ENCODE measurements at regions not wholly inside any gene's neighbourhood (a gene's known extent, or its start where the extent isn't known, plus 50 kb on each side); places are given as distances from the start of the nearest gene placed in this dataset.

- H3K9ac ChIP-seq (ENCODE audit: low read length): no peak overlapping the region
- H3K36me3 ChIP-seq (ENCODE audit: insufficient read depth, low read length): no peaks in the 10 kb centered on the region
- H3K9me2 ChIP-seq (ENCODE audit: insufficient read depth, low read length): no peaks in the 10 kb centered on the region
- no peaks in the 10 kb centered on the region for H4K20me1 ChIP-seq (ENCODE audit: insufficient read depth)
- no peak overlapping the region for H2AFZ ChIP-seq (ENCODE audit: low read depth, low read length)
- H3K4me2 ChIP-seq (ENCODE audit: low read length): no peak overlapping the region
- H3K27ac ChIP-seq (ENCODE audit: low read length): no peak overlapping the region
- no peaks in the 10 kb centered on the region for H3K9me3 ChIP-seq (ENCODE audit: low read length)
- H3K27me3 ChIP-seq (ENCODE audit: insufficient read depth, low read depth, low read length): no peaks in the 10 kb centered on the region
- TF ChIP-seq CTCF (IDR thresholded peaks at IDR 0.05; ENCODE audit: poor library complexity, severe bottlenecking): no peak
- H3F3A ChIP-seq (ENCODE audit: insufficient read depth, low read length, poor library complexity, severe bottlenecking): no peaks in the 10 kb centered on the region
- H3K4me3 ChIP-seq (ENCODE audit: low read length): no peak overlapping the region
- H3K79me2 ChIP-seq (replicated peaks; ENCODE audit: insufficient read depth, low read length): no peaks in the 10 kb centered on the region
Observed at GRCh38 chr6:74551896-74552295, 654.0 kb downstream of the COL12A1 start.

GRCh38 chr6:74550821-74551220 is 655.0 kb downstream of the COL12A1 start:
- no peak overlapping the region for H2AFZ ChIP-seq (ENCODE audit: low read depth, low read length)
- no peaks in the 10 kb centered on the region for H3K9me2 ChIP-seq (ENCODE audit: insufficient read depth, low read length)
- no peaks in the 10 kb centered on the region for H3K27me3 ChIP-seq (ENCODE audit: insufficient read depth, low read depth, low read length)
- H3K9me3 ChIP-seq (ENCODE audit: low read length): no peaks in the 10 kb centered on the region
- H3K27ac ChIP-seq (ENCODE audit: low read length): no peak overlapping the region
- H3K4me2 ChIP-seq (ENCODE audit: low read length): no peak overlapping the region
- H3K4me3 ChIP-seq (ENCODE audit: low read length): no peak overlapping the region
- TF ChIP-seq EP300 (conservative IDR thresholded peaks at IDR 0.05; ENCODE audit: poor library complexity, severe bottlenecking) (no peak), TAF1 (IDR thresholded peaks at IDR 0.05; ENCODE audit: low read depth) (no peak), EZH2 (IDR thresholded peaks at IDR 0.05; ENCODE audit: borderline replicate concordance, insufficient read depth, low read length, poor library complexity, severe bottlenecking) (no peak), POLR2AphosphoS5 (IDR thresholded peaks at IDR 0.05) (no peak)
- no peaks in the 10 kb centered on the region for H3F3A ChIP-seq (ENCODE audit: insufficient read depth, low read length, poor library complexity, severe bottlenecking)
- no peaks in the 10 kb centered on the region for H4K20me1 ChIP-seq (ENCODE audit: insufficient read depth)
- no peak overlapping the region for H3K9ac ChIP-seq (ENCODE audit: low read length)
- H3K79me2 ChIP-seq (replicated peaks; ENCODE audit: insufficient read depth, low read length): no peaks in the 10 kb centered on the region
- no peaks in the 10 kb centered on the region for H3K36me3 ChIP-seq (ENCODE audit: insufficient read depth, low read length)

- Histone ChIP-seq H3K4me2 (ENCODE audit: low read length) (no peak overlapping the region), H3K9me2 (ENCODE audit: insufficient read depth, low read length) (no peaks in the 10 kb centered on the region), H3K9ac (ENCODE audit: low read length) (no peak overlapping the region), H2AFZ (ENCODE audit: low read depth, low read length) (no peak overlapping the region), H3K36me3 (ENCODE audit: insufficient read depth, low read length) (no peaks in the 10 kb centered on the region), H4K20me1 (ENCODE audit: insufficient read depth) (no peaks in the 10 kb centered on the region), H3K27ac (ENCODE audit: low read length) (no peak overlapping the region), H3K27me3 (ENCODE audit: insufficient read depth, low read depth, low read length) (no peaks in the 10 kb centered on the region), H3K79me2 (replicated peaks; ENCODE audit: insufficient read depth, low read length) (no peaks in the 10 kb centered on the region), H3K4me3 (ENCODE audit: low read length) (no peak overlapping the region), H3K9me3 (ENCODE audit: low read length) (no peaks in the 10 kb centered on the region), H3F3A (ENCODE audit: insufficient read depth, low read length, poor library complexity, severe bottlenecking) (no peaks in the 10 kb centered on the region)
- TF ChIP-seq EZH2 (IDR thresholded peaks at IDR 0.05; ENCODE audit: borderline replicate concordance, insufficient read depth, low read length, poor library complexity, severe bottlenecking) (no peak), EP300 (conservative IDR thresholded peaks at IDR 0.05; ENCODE audit: poor library complexity, severe bottlenecking) (no peak), POLR2AphosphoS5 (IDR thresholded peaks at IDR 0.05) (no peak), CTCF (IDR thresholded peaks at IDR 0.05; ENCODE audit: poor library complexity, severe bottlenecking) (no peak), SMC3 (conservative IDR thresholded peaks at IDR 0.05; ENCODE audit: poor library complexity) (no peak), TAF1 (IDR thresholded peaks at IDR 0.05; ENCODE audit: low read depth) (no peak), MXI1 (conservative IDR thresholded peaks at IDR 0.05; ENCODE audit: poor library complexity, severe bottlenecking) (no peak), RAD21 (conservative IDR thresholded peaks at IDR 0.05) (no peak), REST (IDR thresholded peaks at IDR 0.05; ENCODE audit: borderline replicate concordance) (no peak)
Observed at GRCh38 chr6:74549746-74550145, 656.1 kb downstream of the COL12A1 start.

Data from neural cell (in vitro differentiated cells).